OCI-LY3 (cell line): ENCODE measurements at regions not wholly inside any gene's neighbourhood (a gene's known extent, or its start where the extent isn't known, plus 50 kb on each side); places are given as distances from the start of the nearest gene placed in this dataset.

Source experiments
- H2AFZ ChIP-seq: fragments of 200-600, 300-600 bp; shearing (Covaris generic); 2 replicates; pipeline ENCODE4 v1.6.0; 2014; ENCODE audit warnings: antibody characterized with exemption, low read depth, low read length
- H3K27ac ChIP-seq: fragments of 200-600, 300-600 bp; sonication (generic); 2 replicates; pipeline ENCODE4 v1.5.1; 2014; ENCODE audit warnings: mild to moderate bottlenecking, low read length, moderate library complexity, mixed read lengths
- H3K27me3 ChIP-seq: fragments of 200-600, 300-600 bp; sonication (generic); 2 replicates; pipeline ENCODE4 v1.6.1; 2014; ENCODE audit warnings: low read depth, low read length, mixed read lengths
- H3K36me3 ChIP-seq: fragments of 200-600, 300-600 bp; sonication (generic); replicated peaks from 2 replicates; pipeline ENCODE3; 2014; ENCODE audit warnings: low read depth, low read length, mixed read lengths
- H3K4me1 ChIP-seq: fragments of 300-600, 200-600 bp; sonication (generic); 2 replicates; pipeline ENCODE4 v1.6.1; 2014; ENCODE audit warnings: low read length, mixed read lengths
- H3K4me2 ChIP-seq: fragments of 200-600, 300-600 bp; sonication (generic); 2 replicates; pipeline ENCODE4 v1.6.1; 2014; ENCODE audit warnings: low read length, mixed read lengths
- H3K4me3 ChIP-seq: fragments of 300-600, 200-600 bp; sonication (generic); 2 replicates; pipeline ENCODE4 v1.5.1; 2014; ENCODE audit warnings: antibody characterized with exemption, mild to moderate bottlenecking, low read length, moderate library complexity
- H3K79me2 ChIP-seq: fragments of 300-600, 200-600 bp; shearing (Covaris generic); 2 replicates; pipeline ENCODE4 v1.6.1; 2014; ENCODE audit warnings: mild to moderate bottlenecking, low read length, mixed read lengths
- H3K9ac ChIP-seq: fragments of 300-600, 200-600 bp; shearing (Covaris generic); 2 replicates; pipeline ENCODE4 v1.6.0; 2014; ENCODE audit warnings: mild to moderate bottlenecking, low read length, moderate library complexity
- H3K9me3 ChIP-seq: fragments of 200-600, 300-600 bp; shearing (Covaris generic); 2 replicates; pipeline ENCODE4 v1.6.1; 2014; ENCODE audit warnings: low read length, mixed read lengths; ENCODE audit not compliant: insufficient read depth
- H4K20me1 ChIP-seq: fragments of 200-600, 300-600 bp; sonication (generic); 2 replicates; pipeline ENCODE4 v1.6.1; 2016; ENCODE audit warnings: low read length, mixed read lengths; ENCODE audit not compliant: insufficient read depth
- CTCF ChIP-seq: fragments of 200-600, 300-600 bp; sonication (generic); IDR thresholded peaks from 2 replicates; pipeline ENCODE4 v1.5.1; 2014; ENCODE audit warnings: antibody characterized with exemption, low read length, low read depth
- EZH2phosphoT487 ChIP-seq: fragments of 200-600 bp; shearing (Covaris generic); IDR thresholded peaks from 2 replicates; pipeline ENCODE4 v1.6.1; 2018; ENCODE audit warnings: antibody characterized with exemption, mixed run types, low read depth

DNA sequence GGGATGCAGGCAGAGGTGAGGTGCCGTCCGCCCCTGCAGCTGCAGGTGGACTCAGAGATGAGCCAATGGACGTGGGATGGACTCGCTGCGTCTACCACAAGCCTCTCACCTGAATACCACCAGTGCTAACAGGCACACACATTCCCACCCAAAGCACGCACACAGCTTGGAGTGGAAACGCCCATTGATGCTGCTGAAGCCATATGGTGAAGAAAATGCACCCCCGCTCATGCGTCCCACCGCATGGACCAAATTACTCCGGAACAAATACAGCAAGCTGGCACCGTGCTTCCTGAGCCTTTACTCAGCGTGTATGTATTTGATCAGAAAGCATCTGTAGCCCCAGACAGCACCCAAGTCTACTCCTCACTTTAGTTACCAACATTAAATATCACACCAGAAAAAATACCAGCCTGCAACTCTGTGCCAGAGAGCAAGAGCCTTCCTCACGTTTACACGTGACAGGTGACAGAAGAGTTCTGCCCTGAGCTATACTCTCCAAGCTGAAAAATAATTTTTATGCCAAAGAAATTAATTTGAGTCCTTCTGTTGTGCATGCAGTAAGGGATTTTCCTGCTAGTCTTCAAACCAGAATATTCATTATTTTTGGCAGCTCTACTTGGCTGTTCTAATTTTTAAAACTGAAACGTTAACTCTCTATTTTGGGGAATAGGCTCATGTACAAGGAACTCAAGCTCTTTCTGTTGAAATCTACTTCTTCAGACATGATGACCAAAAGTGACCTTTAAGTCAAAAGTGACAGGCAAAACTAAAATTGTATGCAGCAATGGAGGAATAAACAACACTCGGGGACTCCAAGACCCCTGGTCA, 58.2 kb upstream of the SYNDIG1 start:
- TF ChIP-seq EZH2phosphoT487 (no peak), CTCF (no peak)
- peaks cover 4% of the 10 kb centered on the region for H3K36me3 ChIP-seq
- H3K4me3 ChIP-seq = no peak overlapping the region
- no peaks in the 10 kb centered on the region for H3K9me3 ChIP-seq
- no peaks in the 10 kb centered on the region for H3K27me3 ChIP-seq
- H3K4me2 ChIP-seq = no peak overlapping the region
- no peak overlapping the region for H3K27ac ChIP-seq
- H4K20me1 ChIP-seq = no peaks in the 10 kb centered on the region
- H2AFZ ChIP-seq = no peak overlapping the region
- peaks cover 20% of the 10 kb centered on the region for H3K4me1 ChIP-seq
- no peak overlapping the region for H3K9ac ChIP-seq
- H3K79me2 ChIP-seq = no peaks in the 10 kb centered on the region

GRCh38 chr20:24407151-24407550, 62.3 kb upstream of the SYNDIG1 start:
- Histone ChIP-seq H3K4me3 (peak overlapping the region; percentile 12; the same call in 1 of the 2 replicates), H3K4me1 (peaks cover 36% of the 10 kb centered on the region), H3K36me3 (peaks cover 13% of the 10 kb centered on the region), H3K27me3 (no peaks in the 10 kb centered on the region), H3K27ac (peak overlapping the region; percentile 90), H3K9ac (peak overlapping the region; percentile 49; the same call in 1 of the 2 replicates), H3K9me3 (no peaks in the 10 kb centered on the region), H3K4me2 (peak overlapping the region; percentile 43), H4K20me1 (no peaks in the 10 kb centered on the region), H2AFZ (no peak overlapping the region), H3K79me2 (no peaks in the 10 kb centered on the region)
- TF ChIP-seq CTCF = no peak
- TF ChIP-seq EZH2phosphoT487 = no peak

- H3K4me3 ChIP-seq = peak overlapping the region; percentile 36; the same call in 1 of the 2 replicates
- H2AFZ ChIP-seq = no peak overlapping the region
- no peaks in the 10 kb centered on the region for H3K79me2 ChIP-seq
- no peaks in the 10 kb centered on the region for H3K9me3 ChIP-seq
- no peaks in the 10 kb centered on the region for H3K27me3 ChIP-seq
- H3K4me2 ChIP-seq = peak overlapping the region; percentile 43
- peaks cover 13% of the 10 kb centered on the region for H3K36me3 ChIP-seq
- no peaks in the 10 kb centered on the region for H4K20me1 ChIP-seq
- H3K9ac ChIP-seq = peak overlapping the region; percentile 49; the same call in 1 of the 2 replicates
- H3K4me1 ChIP-seq = peaks cover 36% of the 10 kb centered on the region
- H3K27ac ChIP-seq = peak overlapping the region; percentile 90
- no peak for TF ChIP-seq CTCF
- TF ChIP-seq EZH2phosphoT487 = no peak
These were observed 62.7 kb upstream of the SYNDIG1 start for GRCh38 chr20:24406750-24407149.

DNA sequence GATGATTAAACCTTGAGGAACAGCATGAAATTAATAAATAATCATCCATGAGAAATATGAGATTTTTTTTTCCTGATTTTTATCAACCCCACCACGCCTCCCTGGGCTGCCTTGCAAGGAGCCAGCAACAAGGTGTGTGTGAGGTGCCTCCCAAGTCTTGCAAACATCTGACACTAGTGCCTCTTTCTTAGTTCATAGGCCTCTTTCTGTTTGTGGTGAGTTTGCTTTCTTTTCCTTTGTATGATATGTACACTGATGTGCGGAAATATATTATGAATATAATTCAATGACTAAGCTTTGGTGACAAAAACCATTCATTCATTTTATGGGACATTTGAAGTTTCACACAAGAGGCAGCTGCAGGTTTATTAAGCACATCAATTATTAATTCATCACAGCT, 63.2 kb upstream of the SYNDIG1 start:
- Histone ChIP-seq H3K4me2 (peak overlapping the region; percentile 43), H3K27ac (peak overlapping the region; percentile 90), H3K9me3 (no peaks in the 10 kb centered on the region), H3K4me3 (peak overlapping the region; percentile 36), H2AFZ (peak overlapping the region; percentile 40; the same call in 1 of the 2 replicates), H4K20me1 (no peaks in the 10 kb centered on the region), H3K36me3 (peaks cover 13% of the 10 kb centered on the region), H3K4me1 (peaks cover 36% of the 10 kb centered on the region), H3K27me3 (no peaks in the 10 kb centered on the region), H3K9ac (peak overlapping the region; percentile 61; the same call in 1 of the 2 replicates), H3K79me2 (no peaks in the 10 kb centered on the region)
- no peak for TF ChIP-seq CTCF
- no peak for TF ChIP-seq EZH2phosphoT487
